PC-3 (cell line): ENCODE measurements at regions not wholly inside any gene's neighbourhood (a gene's known extent, or its start where the extent isn't known, plus 50 kb on each side); places are given as distances from the start of the nearest gene placed in this dataset.

Source experiments
- ATAC-seq: fragments of 200-7000 bp; cut with Tn5 transposase; 2 replicates; pipeline ENCODE4 v1.9.1; 2020; ENCODE audit warnings: mild to moderate bottlenecking, moderate library complexity
- BruUV-seq: library from RNA; stranded (reverse); fragments of 400-500 nt; replicated peaks from 2 replicates; lab custom pipeline; 2021; lab: Mats Ljungman, UMichigan
- CTCF ChIA-PET: fragments of 300-600 bp; sonication (Branson Sonifier 250); formaldehyde crosslinking; loops from one replicate; lab custom pipeline; 2022; ENCODE audit warnings: antibody characterized with exemption; lab: Charles Lee
- POLR2A ChIA-PET: fragments of 300-600 bp; sonication (Branson Sonifier 250); formaldehyde crosslinking; loops from one replicate; lab custom pipeline; 2022; ENCODE audit warnings: antibody characterized with exemption; ENCODE audit not compliant: unreplicated experiment; lab: Charles Lee
- DNase-seq: peaks from one replicate; pipeline ENCODE4 v3.0.0-alpha.2; 2015
- H2AFZ ChIP-seq: fragments of 300-600 bp; sonication (generic); 2 replicates; pipeline ENCODE4 v1.6.0; 2016; ENCODE audit warnings: antibody characterized with exemption, low read length
- H3F3A ChIP-seq: fragments of 300-600 bp; sonication (generic); one replicate; pipeline ENCODE4 v1.6.0; 2017; ENCODE audit warnings: antibody characterized with exemption, low read length, control low read depth, mild to moderate bottlenecking; ENCODE audit not compliant: unreplicated experiment
- H3K27ac ChIP-seq: fragments of 300-600 bp; sonication (generic); 2 replicates; pipeline ENCODE4 v1.5.1; 2016; ENCODE audit warnings: mild to moderate bottlenecking, low read length
- H3K27me3 ChIP-seq: fragments of 300-600 bp; sonication (generic); 2 replicates; pipeline ENCODE4 v1.6.1; 2016; ENCODE audit warnings: low read length, mixed read lengths
- H3K36me3 ChIP-seq: fragments of 300-600 bp; sonication (generic); 2 replicates; pipeline ENCODE4 v1.6.1; 2016; ENCODE audit warnings: low read depth, mixed run types, low read length, mixed read lengths
- H3K4me1 ChIP-seq: fragments of 300-600 bp; sonication (generic); 2 replicates; pipeline ENCODE4 v1.5.1; 2016; ENCODE audit warnings: low read length; ENCODE audit not compliant: insufficient read depth
- H3K4me2 ChIP-seq: fragments of 300-600 bp; sonication (generic); 2 replicates; pipeline ENCODE4 v1.6.0; 2016; ENCODE audit warnings: low read length
- H3K4me3 ChIP-seq: fragments of 300-600 bp; sonication (generic); 2 replicates; pipeline ENCODE4 v1.5.1; 2016; ENCODE audit warnings: mild to moderate bottlenecking, low read length, mixed read lengths
- H3K79me2 ChIP-seq: fragments of 300-600 bp; sonication (generic); 2 replicates; pipeline ENCODE4 v1.6.1; 2017; ENCODE audit warnings: low read length, mixed read lengths
- H3K9ac ChIP-seq: fragments of 300-600 bp; sonication (generic); 2 replicates; pipeline ENCODE4 v1.6.0; 2016; ENCODE audit warnings: mild to moderate bottlenecking, low read length
- H3K9me2 ChIP-seq: fragments of 300-600 bp; sonication (generic); replicated peaks from 2 replicates; pipeline ENCODE4 v1.6.1; 2016; ENCODE audit warnings: mixed run types, low read length, mixed read lengths
- H3K9me3 ChIP-seq: fragments of 300-600 bp; sonication (generic); 2 replicates; pipeline ENCODE4 v1.6.1; 2016; ENCODE audit warnings: low read length, mixed read lengths
- H4K20me1 ChIP-seq: fragments of 300-600 bp; sonication (generic); 2 replicates; pipeline ENCODE4 v1.6.1; 2016; ENCODE audit warnings: low read length, mixed read lengths
- EZH2 ChIP-seq: fragments of 300-600 bp; sonication (generic); IDR thresholded peaks from one replicate; pipeline ENCODE4 v1.6.1; 2017; ENCODE audit warnings: antibody characterized with exemption, mild to moderate bottlenecking, low read length; ENCODE audit not compliant: unreplicated experiment
- EZH2phosphoT487 ChIP-seq: fragments of 300-600 bp; sonication (generic); IDR thresholded peaks from 2 replicates; pipeline ENCODE4 v1.6.1; 2018; ENCODE audit warnings: mild to moderate bottlenecking, antibody characterized with exemption, low read length, borderline replicate concordance
- intact Hi-C: fragments of 100-400 bp; cut with micrococcal nuclease; formaldehyde crosslinking; loops from 2 replicates; pipeline ENCODE4 v1.9.0; 2023
- TF ChIP-seq, protein P1 (sequence below): fragments of 300-600 bp; sonication (generic); conservative IDR thresholded peaks from 2 replicates; pipeline ENCODE4 v1.5.1; 2017; ENCODE audit warnings: antibody characterized with exemption, low read depth, mild to moderate bottlenecking, low read length

DNA sequence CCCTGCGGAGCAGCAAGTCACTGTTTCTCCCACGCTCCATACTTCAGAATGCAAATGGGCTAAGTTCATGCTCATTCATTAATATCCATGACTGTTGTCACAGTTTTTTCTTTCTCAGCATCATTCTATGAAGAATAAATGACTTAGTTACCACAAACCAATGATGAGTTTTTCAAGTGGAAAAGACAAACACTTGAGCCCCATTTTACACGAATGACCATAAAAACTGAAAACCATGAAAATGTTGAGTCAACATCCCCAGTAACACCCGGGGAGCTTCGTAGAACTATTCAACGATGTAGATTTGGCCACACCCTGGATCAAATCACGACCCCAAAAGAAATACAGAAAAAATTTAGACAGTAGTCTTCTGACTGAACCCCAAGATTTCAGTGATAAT, 99.8 kb upstream of the GJB6 start:
- ATAC-seq (no peak), DNase-seq (no peak)
- H3K79me2 ChIP-seq = no peaks in the 10 kb centered on the region
- H2AFZ ChIP-seq = no peak overlapping the region
- H3K9me3 ChIP-seq = no peaks in the 10 kb centered on the region
- no peaks in the 10 kb centered on the region for H3K36me3 ChIP-seq
- ChIA-PET CTCF (no interaction called here), POLR2A (no interaction called here)
- no peaks in the 10 kb centered on the region for H3K9me2 ChIP-seq
- 0 out of 2 replicates have a peak, but pooled peaks cover 4% of the 10 kb centered on the region for H3K4me1 ChIP-seq
- intact Hi-C loops = no loop called here
- no peak for TF ChIP-seq EZH2phosphoT487
- TF ChIP-seq EZH2 = no peak
- TF ChIP-seq, protein P1, sequence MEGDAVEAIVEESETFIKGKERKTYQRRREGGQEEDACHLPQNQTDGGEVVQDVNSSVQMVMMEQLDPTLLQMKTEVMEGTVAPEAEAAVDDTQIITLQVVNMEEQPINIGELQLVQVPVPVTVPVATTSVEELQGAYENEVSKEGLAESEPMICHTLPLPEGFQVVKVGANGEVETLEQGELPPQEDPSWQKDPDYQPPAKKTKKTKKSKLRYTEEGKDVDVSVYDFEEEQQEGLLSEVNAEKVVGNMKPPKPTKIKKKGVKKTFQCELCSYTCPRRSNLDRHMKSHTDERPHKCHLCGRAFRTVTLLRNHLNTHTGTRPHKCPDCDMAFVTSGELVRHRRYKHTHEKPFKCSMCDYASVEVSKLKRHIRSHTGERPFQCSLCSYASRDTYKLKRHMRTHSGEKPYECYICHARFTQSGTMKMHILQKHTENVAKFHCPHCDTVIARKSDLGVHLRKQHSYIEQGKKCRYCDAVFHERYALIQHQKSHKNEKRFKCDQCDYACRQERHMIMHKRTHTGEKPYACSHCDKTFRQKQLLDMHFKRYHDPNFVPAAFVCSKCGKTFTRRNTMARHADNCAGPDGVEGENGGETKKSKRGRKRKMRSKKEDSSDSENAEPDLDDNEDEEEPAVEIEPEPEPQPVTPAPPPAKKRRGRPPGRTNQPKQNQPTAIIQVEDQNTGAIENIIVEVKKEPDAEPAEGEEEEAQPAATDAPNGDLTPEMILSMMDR = no peak
- no peak overlapping the region for H3K27ac ChIP-seq
- no peaks in the 10 kb centered on the region for H3F3A ChIP-seq
- H4K20me1 ChIP-seq = no peaks in the 10 kb centered on the region
- no peak overlapping the region for H3K4me3 ChIP-seq
- H3K4me2 ChIP-seq = no peak overlapping the region
- H3K27me3 ChIP-seq = no peaks in the 10 kb centered on the region
- no peak overlapping the region for H3K9ac ChIP-seq
- no TSS peak for BruUV-seq

DNA sequence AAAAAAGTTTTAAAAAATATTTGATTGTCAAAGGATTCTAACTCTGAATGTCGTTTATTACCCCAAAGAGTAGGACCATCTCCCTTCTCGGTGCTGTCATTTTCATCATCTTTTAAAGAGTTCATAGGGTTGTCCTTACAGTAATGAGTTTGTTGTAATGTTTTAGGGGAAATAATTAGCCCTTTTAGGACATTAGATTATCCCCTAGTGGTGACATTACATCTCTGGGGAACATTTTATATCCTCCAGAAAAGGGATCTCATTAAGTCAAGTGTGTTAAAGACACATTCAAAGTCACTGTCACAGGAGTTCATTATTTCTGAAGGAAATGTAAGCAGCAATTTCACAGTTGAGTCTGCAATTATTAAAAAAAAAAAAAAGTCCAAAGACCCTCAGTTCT, 99.3 kb upstream of the GJB6 start:
- H3K4me3 ChIP-seq = no peak overlapping the region
- 0 out of 2 replicates have a peak, but pooled peaks cover 4% of the 10 kb centered on the region for H3K4me1 ChIP-seq
- no peaks in the 10 kb centered on the region for H3F3A ChIP-seq
- ATAC-seq (no peak), DNase-seq (no peak)
- no peak overlapping the region for H3K9ac ChIP-seq
- no peak overlapping the region for H3K27ac ChIP-seq
- H3K79me2 ChIP-seq = no peaks in the 10 kb centered on the region
- H3K27me3 ChIP-seq = no peaks in the 10 kb centered on the region
- no peak for TF ChIP-seq EZH2
- TF ChIP-seq, protein P1 = peak; percentile 51
- no TSS peak for BruUV-seq
- no peak overlapping the region for H3K4me2 ChIP-seq
- no peaks in the 10 kb centered on the region for H3K9me3 ChIP-seq
- intact Hi-C loops = no loop called here
- ChIA-PET CTCF (no interaction called here), POLR2A (no interaction called here)
- H3K36me3 ChIP-seq = no peaks in the 10 kb centered on the region
- no peaks in the 10 kb centered on the region for H4K20me1 ChIP-seq
- no peaks in the 10 kb centered on the region for H3K9me2 ChIP-seq
- no peak overlapping the region for H2AFZ ChIP-seq

DNA sequence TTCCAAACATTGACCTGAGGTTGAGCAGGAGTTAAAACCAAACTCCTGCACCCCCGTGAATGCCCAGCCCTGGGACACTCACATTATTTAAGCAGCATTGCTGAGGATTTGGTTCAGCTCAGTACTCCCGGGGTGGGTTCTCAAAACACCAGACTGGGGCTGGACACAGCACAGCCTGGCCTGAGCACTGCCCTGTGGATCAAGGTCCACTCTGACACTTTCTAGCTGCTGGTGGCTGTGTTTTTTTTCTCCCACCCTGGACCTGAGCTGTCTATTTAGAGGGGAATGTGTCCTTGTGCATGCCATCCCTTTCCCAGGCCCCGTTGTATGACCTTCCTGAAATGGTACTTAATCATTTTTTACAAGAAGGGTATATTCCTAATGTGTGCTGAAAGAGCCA, 94.7 kb upstream of the GJB6 start:
- intact Hi-C loops = no loop called here
- H3K27me3 ChIP-seq = no peaks in the 10 kb centered on the region

More for the DNA sequence above, 94.7 kb upstream of the GJB6 start:
- TF ChIP-seq, protein P1 = no peak
- no peak for TF ChIP-seq EZH2phosphoT487
- no peak for TF ChIP-seq EZH2
- ATAC-seq (no peak), DNase-seq (no peak)
- no peaks in the 10 kb centered on the region for H4K20me1 ChIP-seq
- no peaks in the 10 kb centered on the region for H3K9me2 ChIP-seq
- H2AFZ ChIP-seq = no peak overlapping the region
- H3K9ac ChIP-seq = no peak overlapping the region
- no peaks in the 10 kb centered on the region for H3K79me2 ChIP-seq
- POLR2A ChIA-PET = no interaction called here
- H3K27ac ChIP-seq = no peak overlapping the region
- CTCF ChIA-PET = no interaction called here
- no peak overlapping the region for H3K4me2 ChIP-seq
- 0 out of 2 replicates have a peak, but pooled peaks cover 1% of the 10 kb centered on the region for H3K4me1 ChIP-seq
- no peaks in the 10 kb centered on the region for H3K36me3 ChIP-seq
- no peak overlapping the region for H3K4me3 ChIP-seq
- no TSS peak for BruUV-seq
- no peaks in the 10 kb centered on the region for H3F3A ChIP-seq
- H3K9me3 ChIP-seq = 0 out of 2 replicates have a peak, but pooled peaks cover 7% of the 10 kb centered on the region
